Esophagus squamous epithelium (tissue), 5 donors: ENCODE measurements at regions not wholly inside any gene's neighbourhood (a gene's known extent, or its start where the extent isn't known, plus 50 kb on each side); places are given as distances from the start of the nearest gene placed in this dataset.
"Not testable (repeated sequence)": the region's sequence is repeated elsewhere in the genome, so short reads cannot be mapped to it uniquely, and the experiment has no call there.

Experiments used
- DNase-seq: peaks from one replicate; lab custom pipeline; 2025; lab: John Stamatoyannopoulos, UW
- H3K27ac ChIP-seq, 4 donors: fragments of 200-600 bp; sonication (generic); one replicate each; pipeline ENCODE4 v1.5.1; 2016 to 2019; ENCODE audit warnings: mild to moderate bottlenecking in 1 of 4
- H3K27me3 ChIP-seq, 4 donors: fragments of 200-600 bp; sonication (generic); 1 replicate in 3 of 4; 2 replicates in 1 of 4; pipeline versions ENCODE4 v1.5.1 to v1.6.0; 2017 to 2021; ENCODE audit warnings: antibody characterized with exemption in 1 of 4
- H3K36me3 ChIP-seq, 3 donors: fragments of 200-600 bp; sonication (generic); one replicate each; pipeline ENCODE4 v1.5.1; 2016 to 2019
- H3K4me1 ChIP-seq, 3 donors: fragments of 200-600 bp; sonication (generic); one replicate each; pipeline ENCODE4 v1.5.1; 2017 to 2019
- H3K4me3 ChIP-seq, 4 donors: fragments of 200-600 bp; sonication (generic); 1 replicate in 3 of 4; 2 replicates in 1 of 4; pipeline ENCODE4 v1.5.1; 2016 to 2019; ENCODE audit warnings: mild to moderate bottlenecking in 2 of 4, moderate library complexity in 1 of 4
- H3K9me3 ChIP-seq, 3 donors: fragments of 200-600 bp; sonication (generic); one replicate each; pipeline ENCODE4 v1.5.1; 2016 to 2019
- CTCF ChIP-seq, 6 experiments: fragments of 450-650 bp in 4 of 6; fragments of 200-600 bp in 2 of 6; sonication (generic) in 2 of 6; IDR thresholded peaks; one replicate each; pipeline ENCODE4 v1.5.1; 2016 to 2019; ENCODE audit warnings: antibody characterized with exemption in 6 of 6, mild to moderate bottlenecking in 4 of 6, moderate library complexity in 4 of 6
- POLR2A ChIP-seq, 4 donors: fragments of 450-650 bp; IDR thresholded peaks; one replicate each; pipeline ENCODE4 v1.6.1; 2017; ENCODE audit warnings: antibody characterized with exemption in 4 of 4, mild to moderate bottlenecking in 4 of 4, moderate library complexity in 3 of 4
- WGBS, 2 donors: methylation state at CpG; one replicate each; pipeline ENCODE4 v1.1.5; 2018; 5-methylcytosine and 5-hydroxymethylcytosine counted together
- intact Hi-C: fragments of 100-400 bp; cut with DNase I; formaldehyde crosslinking; loops from one replicate; pipeline ENCODE4 v1.15.0; 2022
- donor health status: DM: yes; HTN: yes; CAD: no.

DNA sequence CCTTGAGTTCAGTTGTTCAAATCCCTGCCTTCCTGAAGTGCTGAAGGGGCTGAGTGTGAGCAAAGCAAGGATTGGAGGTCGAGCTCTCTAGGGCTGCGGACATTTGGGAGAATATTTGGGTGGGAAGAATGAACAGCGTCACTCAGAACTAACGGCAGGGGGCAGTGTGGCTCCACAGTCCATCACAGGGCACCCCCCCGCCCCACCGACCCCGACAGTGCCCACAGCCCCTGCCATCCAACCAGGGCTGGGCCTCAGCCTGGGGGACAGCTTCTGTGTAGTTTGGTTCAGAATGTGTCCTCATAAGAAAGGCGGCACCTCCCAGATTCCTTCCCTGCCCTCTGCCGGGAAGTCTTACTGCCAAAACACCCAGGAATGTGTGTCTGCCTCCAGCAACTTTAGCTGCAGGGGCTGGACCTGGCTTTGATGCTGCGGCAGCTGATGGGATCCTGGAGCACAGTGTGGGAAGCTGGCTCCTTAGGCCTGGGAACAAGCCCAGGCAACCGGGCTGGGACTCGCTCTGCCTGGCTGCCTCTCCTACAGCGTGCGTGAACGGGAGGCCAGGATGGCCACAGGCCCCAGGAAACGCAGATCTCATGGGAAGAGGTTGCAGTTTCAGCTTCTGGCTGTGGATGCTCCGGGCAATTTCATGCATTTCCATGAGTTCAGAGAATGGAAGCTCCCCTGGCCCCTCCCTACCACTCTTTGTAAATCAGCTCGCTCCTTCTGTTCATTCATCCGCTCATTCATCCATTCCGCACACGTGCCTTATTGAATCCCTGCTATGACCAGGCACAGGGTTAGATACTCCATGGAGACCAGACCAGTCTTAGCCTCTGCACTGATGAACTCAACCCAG is 104.9 kb upstream of the TMPRSS2 start:
- 16 to 17% methylated on average over 6 to 19 of the region's 21 CpGs for WGBS, 2 donors
- Histone ChIP-seq H3K4me1 (peaks cover 31 to 60% (median 43%) of the 10 kb centered on the region in 3 donors), H3K36me3 (no peaks in the 10 kb centered on the region), H3K9me3 (no peaks in the 10 kb centered on the region), H3K27me3 (peaks cover 0 to 17% (median 0%) of the 10 kb centered on the region in 4 donors), H3K4me3 (no peak overlapping the region), H3K27ac (peak overlapping the region; percentile 72 to 88 (median 76))
- TF ChIP-seq CTCF (IDR thresholded peaks at IDR 0.05) (peak; percentile 44 to 80 (median 71)), POLR2A (IDR thresholded peaks at IDR 0.05) (no peak)
- intact Hi-C loops, result loop anchor here (5.0 kb wide), 2 partner anchors 164 to 204 kb away; no protein-coding TSS in a partner anchor
- DNase-seq, result no peak

DNA sequence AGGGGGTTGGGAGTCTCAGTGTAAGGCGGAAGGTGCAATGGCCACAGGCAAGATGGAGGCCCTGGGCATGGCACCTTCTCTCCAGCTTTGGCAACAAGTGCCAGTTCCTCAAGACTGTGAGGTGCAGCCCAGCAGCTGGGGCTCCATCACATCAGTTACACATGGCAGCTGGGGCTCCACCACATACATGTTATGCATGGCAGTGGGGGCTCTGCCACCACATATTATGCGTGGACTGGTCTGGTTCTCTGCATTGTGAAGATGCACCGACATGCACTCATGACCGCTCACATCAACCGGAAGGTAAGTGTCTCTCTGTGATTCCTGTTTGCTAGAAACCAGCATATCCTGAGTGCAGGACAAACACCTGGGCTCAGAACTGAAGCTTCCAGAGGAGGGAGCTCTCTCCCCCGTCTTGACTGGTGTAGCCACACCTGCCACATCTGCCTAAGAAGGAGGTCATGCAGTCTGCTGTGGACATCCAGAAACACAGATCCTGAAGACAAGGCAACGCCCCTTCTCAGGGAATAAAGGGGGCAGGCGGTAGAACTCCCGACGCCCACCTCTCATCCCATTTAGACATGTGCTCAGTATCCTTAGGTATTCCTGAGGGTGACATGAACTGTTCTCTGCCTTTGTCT is 104.1 kb upstream of the TMPRSS2 start:
- peak overlapping the region; percentile 72 to 88 (median 76) for H3K27ac ChIP-seq
- TF ChIP-seq CTCF (IDR thresholded peaks at IDR 0.05) (peak in 2 of 6 experiments; percentile 38 to 56), POLR2A (IDR thresholded peaks at IDR 0.05) (no peak)
- no peaks in the 10 kb centered on the region for H3K36me3 ChIP-seq
- intact Hi-C loops, result loop anchor here (5.0 kb wide), 2 partner anchors 165 to 205 kb away; no protein-coding TSS in a partner anchor
- H3K27me3 ChIP-seq, result peaks cover 0 to 21% (median 0%) of the 10 kb centered on the region in 4 donors
- 11 to 20% methylated on average over 5 to 9 of the region's 10 CpGs for WGBS, 2 donors
- no peak for DNase-seq
- H3K4me3 ChIP-seq, result no peak overlapping the region
- H3K4me1 ChIP-seq, result peaks cover 31 to 60% (median 43%) of the 10 kb centered on the region in 3 donors
- no peaks in the 10 kb centered on the region for H3K9me3 ChIP-seq

- Histone ChIP-seq H3K27ac (no peak overlapping the region), H3K9me3 (no peaks in the 10 kb centered on the region), H3K36me3 (no peaks in the 10 kb centered on the region), H3K4me1 (peaks cover 30 to 58% (median 41%) of the 10 kb centered on the region in 3 donors), H3K4me3 (no peak overlapping the region), H3K27me3 (peaks cover 0 to 24% (median 0%) of the 10 kb centered on the region in 4 donors)
- 64 to 72% methylated on average over 5 of the region's 5 CpGs for WGBS, 2 donors
- DNase-seq, result no peak
- TF ChIP-seq POLR2A (IDR thresholded peaks at IDR 0.05) (no peak), CTCF (IDR thresholded peaks at IDR 0.05) (no peak)
- intact Hi-C loops, result loop anchor here (5.0 kb wide), 2 partner anchors 166 to 206 kb away; no protein-coding TSS in a partner anchor
Measured at GRCh38 chr21:41611441-41611840, 103.5 kb upstream of the TMPRSS2 start.

GRCh38 chr21:41610840-41611115 is 102.8 kb upstream of the TMPRSS2 start:
- peaks cover 29 to 58% (median 34%) of the 10 kb centered on the region in 3 donors for H3K4me1 ChIP-seq
- intact Hi-C loops, result loop anchor here (5.0 kb wide), 2 partner anchors 167 to 207 kb away; no protein-coding TSS in a partner anchor
- not testable (repeated sequence) for H3K9me3 ChIP-seq, DNase-seq, H3K27ac ChIP-seq, H3K4me3 ChIP-seq, H3K36me3 ChIP-seq
- WGBS, 2 donors, result 89 to 93% methylated on average over 12 of the region's 12 CpGs
- H3K27me3 ChIP-seq, result peaks cover 0 to 24% (median 0%) of the 10 kb centered on the region in 4 donors

DNA sequence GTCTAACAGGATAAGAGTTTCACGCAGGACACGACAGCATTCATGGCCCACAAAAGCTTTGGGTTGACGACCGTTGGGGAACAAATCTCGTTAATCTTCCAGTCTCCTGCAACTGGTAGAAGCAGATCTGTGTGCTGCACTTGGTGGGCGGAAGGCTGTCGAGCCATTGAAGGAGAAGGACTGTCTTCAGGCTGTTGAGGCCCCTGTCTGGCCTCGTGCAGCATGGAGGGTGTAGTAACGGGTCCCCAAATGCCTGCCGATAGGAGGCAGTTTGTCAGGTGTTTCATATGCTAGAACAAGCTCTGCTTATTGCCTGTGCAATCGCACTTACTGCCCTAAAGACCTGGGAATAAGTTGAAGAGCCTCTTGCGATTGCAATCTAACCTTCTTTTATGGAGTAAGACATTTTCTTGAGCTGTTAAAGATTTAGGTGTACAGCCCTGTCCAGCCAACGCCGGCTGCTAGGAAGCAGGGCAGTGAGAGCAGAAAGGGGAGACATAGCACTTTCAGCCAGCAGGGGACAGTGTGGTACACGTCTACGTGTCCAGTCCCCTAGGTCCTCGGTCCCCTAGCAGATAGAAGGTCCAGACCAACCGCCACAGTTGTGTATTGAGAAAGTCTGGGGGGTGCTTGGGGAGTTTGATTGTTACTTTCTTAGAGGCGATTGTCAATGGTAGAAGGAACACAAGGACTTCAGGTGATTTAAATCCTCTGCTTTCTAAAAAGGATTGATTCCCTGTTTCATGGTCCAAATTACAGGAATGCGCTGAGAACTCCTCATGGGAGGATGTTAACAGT is 102.3 kb upstream of the TMPRSS2 start:
- 71 to 75% methylated on average over 20 of the region's 20 CpGs for WGBS, 2 donors
- no peak overlapping the region for H3K4me3 ChIP-seq

More for the DNA sequence above, 102.3 kb upstream of the TMPRSS2 start:
- DNase-seq, result no peak
- Histone ChIP-seq H3K4me1 (peaks cover 25 to 58% (median 29%) of the 10 kb centered on the region in 3 donors), H3K27me3 (peaks cover 0 to 29% (median 0%) of the 10 kb centered on the region in 4 donors), H3K36me3 (no peaks in the 10 kb centered on the region), H3K27ac (no peak overlapping the region), H3K9me3 (no peaks in the 10 kb centered on the region)
- no peak for TF ChIP-seq POLR2A (IDR thresholded peaks at IDR 0.05)
- TF ChIP-seq CTCF (IDR thresholded peaks at IDR 0.05), result peak in 5 of 6 experiments; percentile 67 to 86 (median 76)
- intact Hi-C loops, result loop anchor here (5.0 kb wide), 2 partner anchors 167 to 207 kb away; no protein-coding TSS in a partner anchor
